ENCODE measurements at regions not wholly inside any gene's neighbourhood (a gene's known extent, or its start where the extent isn't known, plus 50 kb on each side); places are given as distances from the start of the nearest gene placed in this dataset.

DNA sequence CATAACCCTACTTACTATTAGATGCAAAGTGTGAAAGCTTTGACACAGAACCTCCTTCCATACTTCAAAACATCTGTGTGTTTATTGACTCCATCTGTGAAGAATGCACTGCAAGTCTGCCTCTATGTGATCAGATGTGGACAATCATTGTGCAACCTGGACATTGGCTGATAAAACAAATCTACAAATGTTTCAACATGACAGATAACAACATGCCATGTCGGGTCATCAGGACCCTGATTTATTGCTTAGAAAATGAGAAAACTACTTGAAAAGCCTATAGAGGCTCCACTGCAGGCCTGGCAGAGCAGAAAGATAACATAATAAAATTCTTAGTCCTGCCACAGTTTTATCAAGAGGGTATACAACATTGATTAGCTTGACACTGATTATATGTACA, 1286.4 kb downstream of the GRIK2 start:
- no TSS peak for BruUV-seq (replicated peaks)
- Histone ChIP-seq H3K4me3 (ENCODE audit: low read depth in 2 of 2, low read length in 2 of 2) (no peak overlapping the region), H3K27me3 (ENCODE audit: control insufficient read depth, insufficient read depth, low read length) (no peaks in the 10 kb centered on the region), H3K4me1 (ENCODE audit: control insufficient read depth, insufficient read depth, low read length) (no peaks in the 10 kb centered on the region), H3K9me3 (ENCODE audit: control insufficient read depth, insufficient read depth, low read depth, low read length) (no peaks in the 10 kb centered on the region), H3K36me3 (ENCODE audit: control insufficient read depth, insufficient read depth, low read length) (no peaks in the 10 kb centered on the region), H3K27ac (ENCODE audit: low read length) (no peak overlapping the region)
- ATAC-seq (no peak), DNase-seq (ENCODE audit: low read depth, low spot score) (no peak)
- in situ Hi-C loops (cut with HindIII; ENCODE audit: low pct_unique_long_range_greater_than_20kb, low sequenced_read_pairs) (no loop called here), intact Hi-C loops (cut with micrococcal nuclease; ENCODE audit: unreplicated experiment) (no loop called here)
- POLR2A ChIA-PET, result no interaction called here
- no peak for TF ChIP-seq SIN3A (IDR thresholded peaks at IDR 0.05; ENCODE audit: borderline replicate concordance, insufficient read depth, low read depth, low read length)
- TF ChIP-seq, protein P1, sequence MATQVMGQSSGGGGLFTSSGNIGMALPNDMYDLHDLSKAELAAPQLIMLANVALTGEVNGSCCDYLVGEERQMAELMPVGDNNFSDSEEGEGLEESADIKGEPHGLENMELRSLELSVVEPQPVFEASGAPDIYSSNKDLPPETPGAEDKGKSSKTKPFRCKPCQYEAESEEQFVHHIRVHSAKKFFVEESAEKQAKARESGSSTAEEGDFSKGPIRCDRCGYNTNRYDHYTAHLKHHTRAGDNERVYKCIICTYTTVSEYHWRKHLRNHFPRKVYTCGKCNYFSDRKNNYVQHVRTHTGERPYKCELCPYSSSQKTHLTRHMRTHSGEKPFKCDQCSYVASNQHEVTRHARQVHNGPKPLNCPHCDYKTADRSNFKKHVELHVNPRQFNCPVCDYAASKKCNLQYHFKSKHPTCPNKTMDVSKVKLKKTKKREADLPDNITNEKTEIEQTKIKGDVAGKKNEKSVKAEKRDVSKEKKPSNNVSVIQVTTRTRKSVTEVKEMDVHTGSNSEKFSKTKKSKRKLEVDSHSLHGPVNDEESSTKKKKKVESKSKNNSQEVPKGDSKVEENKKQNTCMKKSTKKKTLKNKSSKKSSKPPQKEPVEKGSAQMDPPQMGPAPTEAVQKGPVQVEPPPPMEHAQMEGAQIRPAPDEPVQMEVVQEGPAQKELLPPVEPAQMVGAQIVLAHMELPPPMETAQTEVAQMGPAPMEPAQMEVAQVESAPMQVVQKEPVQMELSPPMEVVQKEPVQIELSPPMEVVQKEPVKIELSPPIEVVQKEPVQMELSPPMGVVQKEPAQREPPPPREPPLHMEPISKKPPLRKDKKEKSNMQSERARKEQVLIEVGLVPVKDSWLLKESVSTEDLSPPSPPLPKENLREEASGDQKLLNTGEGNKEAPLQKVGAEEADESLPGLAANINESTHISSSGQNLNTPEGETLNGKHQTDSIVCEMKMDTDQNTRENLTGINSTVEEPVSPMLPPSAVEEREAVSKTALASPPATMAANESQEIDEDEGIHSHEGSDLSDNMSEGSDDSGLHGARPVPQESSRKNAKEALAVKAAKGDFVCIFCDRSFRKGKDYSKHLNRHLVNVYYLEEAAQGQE (IDR thresholded peaks at IDR 0.05; ENCODE audit: insufficient read depth in 1 of 2, low read depth in 2 of 2, low read length in 1 of 2), result no peak
- TF ChIP-seq POLR2AphosphoS5 (IDR thresholded peaks at IDR 0.05; ENCODE audit: low read depth, low read length), result no peak
- TF ChIP-seq, protein P2, sequence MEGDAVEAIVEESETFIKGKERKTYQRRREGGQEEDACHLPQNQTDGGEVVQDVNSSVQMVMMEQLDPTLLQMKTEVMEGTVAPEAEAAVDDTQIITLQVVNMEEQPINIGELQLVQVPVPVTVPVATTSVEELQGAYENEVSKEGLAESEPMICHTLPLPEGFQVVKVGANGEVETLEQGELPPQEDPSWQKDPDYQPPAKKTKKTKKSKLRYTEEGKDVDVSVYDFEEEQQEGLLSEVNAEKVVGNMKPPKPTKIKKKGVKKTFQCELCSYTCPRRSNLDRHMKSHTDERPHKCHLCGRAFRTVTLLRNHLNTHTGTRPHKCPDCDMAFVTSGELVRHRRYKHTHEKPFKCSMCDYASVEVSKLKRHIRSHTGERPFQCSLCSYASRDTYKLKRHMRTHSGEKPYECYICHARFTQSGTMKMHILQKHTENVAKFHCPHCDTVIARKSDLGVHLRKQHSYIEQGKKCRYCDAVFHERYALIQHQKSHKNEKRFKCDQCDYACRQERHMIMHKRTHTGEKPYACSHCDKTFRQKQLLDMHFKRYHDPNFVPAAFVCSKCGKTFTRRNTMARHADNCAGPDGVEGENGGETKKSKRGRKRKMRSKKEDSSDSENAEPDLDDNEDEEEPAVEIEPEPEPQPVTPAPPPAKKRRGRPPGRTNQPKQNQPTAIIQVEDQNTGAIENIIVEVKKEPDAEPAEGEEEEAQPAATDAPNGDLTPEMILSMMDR (IDR thresholded peaks at IDR 0.05), result no peak
- TF ChIP-seq TCF7L2 (IDR thresholded peaks at IDR 0.05; ENCODE audit: low read depth, low read length), result no peak
- CTCF ChIA-PET, result no interaction called here

DNA sequence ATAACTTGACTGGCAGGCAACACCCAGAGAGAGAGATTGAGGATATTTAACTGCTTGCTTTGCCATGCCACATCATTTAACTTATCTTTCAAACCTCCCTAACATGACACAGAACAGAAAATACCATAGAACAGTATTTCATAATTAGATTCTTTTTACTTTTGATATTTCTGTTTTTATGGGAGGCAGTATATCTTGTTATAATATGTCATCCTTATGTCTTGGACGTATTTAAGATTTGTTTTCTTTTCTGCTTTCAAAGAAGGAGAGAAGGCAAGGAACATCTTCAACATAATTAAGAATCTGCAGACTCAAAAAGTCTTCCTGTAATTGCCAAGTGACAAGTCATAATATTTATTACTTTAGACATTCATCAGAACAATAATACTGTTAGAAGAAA, 1283.7 kb downstream of the GRIK2 start:
- Histone ChIP-seq H3K4me1 (ENCODE audit: control insufficient read depth, insufficient read depth, low read length) (no peaks in the 10 kb centered on the region), H3K27me3 (ENCODE audit: control insufficient read depth, insufficient read depth, low read length) (no peaks in the 10 kb centered on the region), H3K9me3 (ENCODE audit: control insufficient read depth, insufficient read depth, low read depth, low read length) (no peaks in the 10 kb centered on the region), H3K4me3 (ENCODE audit: low read depth in 2 of 2, low read length in 2 of 2) (no peak overlapping the region), H3K27ac (ENCODE audit: low read length) (no peak overlapping the region), H3K36me3 (ENCODE audit: control insufficient read depth, insufficient read depth, low read length) (no peaks in the 10 kb centered on the region)
- TF ChIP-seq, protein P1 (IDR thresholded peaks at IDR 0.05; ENCODE audit: insufficient read depth in 1 of 2, low read depth in 2 of 2, low read length in 1 of 2), result no peak
- TF ChIP-seq SIN3A (IDR thresholded peaks at IDR 0.05; ENCODE audit: borderline replicate concordance, insufficient read depth, low read depth, low read length) (no peak), POLR2AphosphoS5 (IDR thresholded peaks at IDR 0.05; ENCODE audit: low read depth, low read length) (no peak), TCF7L2 (IDR thresholded peaks at IDR 0.05; ENCODE audit: low read depth, low read length) (no peak)
- TF ChIP-seq, protein P2 (IDR thresholded peaks at IDR 0.05), result no peak
- no peak for DNase-seq (ENCODE audit: low read depth, low spot score)
- no peak for ATAC-seq
- ChIA-PET POLR2A (no interaction called here), CTCF (no interaction called here)
- intact Hi-C loops (cut with micrococcal nuclease; ENCODE audit: unreplicated experiment) (no loop called here), in situ Hi-C loops (cut with HindIII; ENCODE audit: low pct_unique_long_range_greater_than_20kb, low sequenced_read_pairs) (no loop called here)
- BruUV-seq (replicated peaks), result no TSS peak

All from Panc1 (cell line).